Thyroid gland (tissue), 4 donors: ENCODE measurements at regions not wholly inside any gene's neighbourhood (a gene's known extent, or its start where the extent isn't known, plus 50 kb on each side); places are given as distances from the start of the nearest gene placed in this dataset.
A peak's percentile ranks its signal among the peaks of the same experiment; 100 is the strongest.

Source experiments
- DNase-seq, 2 donors: peaks; one replicate each; pipeline ENCODE4 v3.0.0-alpha.2; 2019
- H3K27ac ChIP-seq, 3 donors: fragments of 200-600 bp; sonication (generic); 1 replicate in 2 of 3; 2 replicates in 1 of 3; pipeline ENCODE4 v1.5.1; 2016 to 2019; ENCODE audit warnings: mild to moderate bottlenecking in 1 of 3, moderate library complexity in 1 of 3
- H3K27me3 ChIP-seq: fragments of 200-600 bp; sonication (generic); one replicate; pipeline ENCODE4 v1.5.1; 2019
- H3K36me3 ChIP-seq, 2 donors: fragments of 200-600 bp; sonication (generic); one replicate each; pipeline ENCODE4 v1.5.1; 2016 to 2019
- H3K4me1 ChIP-seq, 2 donors: fragments of 200-600 bp; sonication (generic); one replicate each; pipeline ENCODE4 v1.5.1; 2017 to 2019
- H3K4me3 ChIP-seq, 3 donors: fragments of 200-600 bp; sonication (generic); replicated peaks in 1 of 3; 1 replicate in 2 of 3; 2 replicates in 1 of 3; pipeline ENCODE4 v1.5.1; 2016; ENCODE audit warnings: mild to moderate bottlenecking in 1 of 3
- H3K9me3 ChIP-seq: fragments of 200-600 bp; sonication (generic); one replicate; pipeline ENCODE4 v1.5.1; 2017
- CTCF ChIP-seq, 6 experiments: fragments of 200-600 bp in 3 of 6; fragments of 450-650 bp in 3 of 6; sonication (generic) in 3 of 6; IDR thresholded peaks; one replicate each; pipeline ENCODE4 v1.5.1; 2016 to 2019; ENCODE audit warnings: antibody characterized with exemption in 6 of 6, mild to moderate bottlenecking in 2 of 6, inconsistent platforms in 1 of 6, moderate library complexity in 1 of 6
- POLR2A ChIP-seq, 2 donors: fragments of 450-650 bp; IDR thresholded peaks; one replicate each; pipeline ENCODE4 v1.6.1; 2017; ENCODE audit warnings: antibody characterized with exemption in 2 of 2, mild to moderate bottlenecking in 2 of 2, moderate library complexity in 1 of 2
- WGBS, 2 donors: methylation state at CpG; one replicate each; pipeline ENCODE4 v1.1.5; 2017; 5-methylcytosine and 5-hydroxymethylcytosine counted together
- intact Hi-C: fragments of 100-400 bp; cut with DNase I; formaldehyde crosslinking; loops from one replicate; pipeline ENCODE4 v1.15.1; 2023

GRCh38 chr1:168637350-168637991, 61.1 kb downstream of the XCL1 start:
- H3K4me3 ChIP-seq: no peak overlapping the region
- peak in 3 of 6 experiments; percentile 14 to 28 (median 18) for TF ChIP-seq CTCF (IDR thresholded peaks at IDR 0.05)
- no peak for TF ChIP-seq POLR2A (IDR thresholded peaks at IDR 0.05)
- H3K27ac ChIP-seq: peak overlapping the region; percentile 67 to 74 (median 72)
- no peaks in the 10 kb centered on the region for H3K27me3 ChIP-seq
- no peak for DNase-seq
- H3K4me1 ChIP-seq: peaks cover 9 to 18% of the 10 kb centered on the region in 2 donors
- H3K9me3 ChIP-seq: no peaks in the 10 kb centered on the region
- WGBS, 2 donors: 87 to 91% methylated on average over 5 of the region's 5 CpGs
- no peaks in the 10 kb centered on the region for H3K36me3 ChIP-seq
- intact Hi-C loops: no loop called here

GRCh38 chr1:168638884-168639283, 62.5 kb downstream of the XCL1 start:
- Histone ChIP-seq H3K27me3 (no peaks in the 10 kb centered on the region), H3K27ac (no peak overlapping the region), H3K36me3 (no peaks in the 10 kb centered on the region), H3K4me1 (peaks cover 9 to 16% of the 10 kb centered on the region in 2 donors), H3K4me3 (no peak overlapping the region), H3K9me3 (no peaks in the 10 kb centered on the region)
- intact Hi-C loops: no loop called here
- DNase-seq: no peak
- no peak for TF ChIP-seq CTCF (IDR thresholded peaks at IDR 0.05)
- no peak for TF ChIP-seq POLR2A (IDR thresholded peaks at IDR 0.05)
- 95 to 100% methylated on average over 1 of the region's 1 CpG for WGBS, 2 donors

GRCh38 chr1:168640182-168640581, 63.8 kb downstream of the XCL1 start:
- TF ChIP-seq POLR2A (IDR thresholded peaks at IDR 0.05) (no peak), CTCF (IDR thresholded peaks at IDR 0.05) (no peak)
- H3K9me3 ChIP-seq: no peaks in the 10 kb centered on the region
- WGBS, 2 donors: 98% methylated on average over 1 of the region's 1 CpG
- intact Hi-C loops: no loop called here
- H3K27ac ChIP-seq: no peak overlapping the region
- no peak for DNase-seq
- H3K27me3 ChIP-seq: no peaks in the 10 kb centered on the region
- H3K4me1 ChIP-seq: peaks cover 9 to 16% of the 10 kb centered on the region in 2 donors
- no peak overlapping the region for H3K4me3 ChIP-seq
- no peaks in the 10 kb centered on the region for H3K36me3 ChIP-seq

- TF ChIP-seq CTCF (IDR thresholded peaks at IDR 0.05) (no peak), POLR2A (IDR thresholded peaks at IDR 0.05) (no peak)
- no peaks in the 10 kb centered on the region for H3K36me3 ChIP-seq
- intact Hi-C loops: no loop called here
- DNase-seq: no peak
- no peak overlapping the region for H3K27ac ChIP-seq
- WGBS, 2 donors: 93 to 99% methylated on average over 3 of the region's 3 CpGs
- no peaks in the 10 kb centered on the region for H3K27me3 ChIP-seq
- no peaks in the 10 kb centered on the region for H3K9me3 ChIP-seq
- H3K4me1 ChIP-seq: peaks cover 9 to 16% of the 10 kb centered on the region in 2 donors
- H3K4me3 ChIP-seq: no peak overlapping the region
Measured at GRCh38 chr1:168640836-168641235, 64.4 kb downstream of the XCL1 start.

GRCh38 chr1:168643152-168643551, 66.7 kb downstream of the XCL1 start:
- no peaks in the 10 kb centered on the region for H3K4me1 ChIP-seq
- WGBS, 2 donors: 89 to 93% methylated on average over 2 of the region's 2 CpGs
- no peaks in the 10 kb centered on the region for H3K27me3 ChIP-seq
- TF ChIP-seq POLR2A (IDR thresholded peaks at IDR 0.05): no peak
- TF ChIP-seq CTCF (IDR thresholded peaks at IDR 0.05): no peak
- intact Hi-C loops: no loop called here
- no peak for DNase-seq
- H3K9me3 ChIP-seq: no peaks in the 10 kb centered on the region
- H3K4me3 ChIP-seq: no peak overlapping the region
- no peak overlapping the region for H3K27ac ChIP-seq
- H3K36me3 ChIP-seq: no peaks in the 10 kb centered on the region
